ENCODE measurements at regions not wholly inside any gene's neighbourhood (a gene's known extent, or its start where the extent isn't known, plus 50 kb on each side); places are given as distances from the start of the nearest gene placed in this dataset.

- H3K4me3 ChIP-seq (ENCODE audit: low read depth, low read length): no peak overlapping the region
- DNase-seq (ENCODE audit: low read depth): no peak
Observed at GRCh38 chr15:97023488-97023844, 693.0 kb downstream of the NR2F2 start.

GRCh38 chr15:97026781-97027180 lies 696.3 kb downstream of the NR2F2 start:
- no peak for DNase-seq (ENCODE audit: low read depth)
- no peak overlapping the region for H3K4me3 ChIP-seq (ENCODE audit: low read depth, low read length)

- H3K4me3 ChIP-seq (ENCODE audit: low read depth, low read length): no peak overlapping the region
- DNase-seq (ENCODE audit: low read depth): no peak
Observed at GRCh38 chr15:97027772-97028171, 697.3 kb downstream of the NR2F2 start.

- no peak for DNase-seq (ENCODE audit: low read depth)
- no peak overlapping the region for H3K4me3 ChIP-seq (ENCODE audit: low read depth, low read length)
Observed at GRCh38 chr15:97030251-97030650, 699.8 kb downstream of the NR2F2 start.

GRCh38 chr15:97036301-97036700 lies 705.8 kb downstream of the NR2F2 start:
- DNase-seq (ENCODE audit: low read depth): no peak

GRCh38 chr15:97037080-97037479 lies 706.6 kb downstream of the NR2F2 start:
- DNase-seq (ENCODE audit: low read depth): no peak
- no peak overlapping the region for H3K4me3 ChIP-seq (ENCODE audit: low read depth, low read length)

More at GRCh38 chr15:97036301-97036700, 705.8 kb downstream of the NR2F2 start:
- H3K4me3 ChIP-seq (ENCODE audit: low read depth, low read length): no peak overlapping the region

GRCh38 chr15:97045666-97046421 lies 715.3 kb downstream of the NR2F2 start:
- DNase-seq (ENCODE audit: low read depth): no peak
- no peak overlapping the region for H3K4me3 ChIP-seq (ENCODE audit: low read depth, low read length)

- H3K4me3 ChIP-seq (ENCODE audit: low read depth, low read length): no peak overlapping the region
- no peak for DNase-seq (ENCODE audit: low read depth)
Observed at GRCh38 chr15:97052513-97052912, 722.0 kb downstream of the NR2F2 start.

- no peak for DNase-seq (ENCODE audit: low read depth)
- no peak overlapping the region for H3K4me3 ChIP-seq (ENCODE audit: low read depth, low read length)
Observed at GRCh38 chr15:97053635-97054034, 723.1 kb downstream of the NR2F2 start.

GRCh38 chr15:97057503-97057902 lies 727.0 kb downstream of the NR2F2 start:
- no peak for DNase-seq (ENCODE audit: low read depth)
- H3K4me3 ChIP-seq (ENCODE audit: low read depth, low read length): no peak overlapping the region

- no peak overlapping the region for H3K4me3 ChIP-seq (ENCODE audit: low read depth, low read length)
- DNase-seq (ENCODE audit: low read depth): no peak
Observed at GRCh38 chr15:97059281-97059680, 728.8 kb downstream of the NR2F2 start.

- DNase-seq (ENCODE audit: low read depth): no peak
- H3K4me3 ChIP-seq (ENCODE audit: low read depth, low read length): no peak overlapping the region
Observed at GRCh38 chr15:97061392-97061791, 730.9 kb downstream of the NR2F2 start.

GRCh38 chr15:97071668-97072067 lies 741.2 kb downstream of the NR2F2 start:
- H3K4me3 ChIP-seq (ENCODE audit: low read depth, low read length): no peak overlapping the region
- DNase-seq (ENCODE audit: low read depth): no peak

GRCh38 chr15:97072545-97072944 lies 742.0 kb downstream of the NR2F2 start:
- DNase-seq (ENCODE audit: low read depth): no peak

GRCh38 chr15:97076011-97076410 lies 745.5 kb downstream of the NR2F2 start:
- H3K4me3 ChIP-seq (ENCODE audit: low read depth, low read length): no peak overlapping the region
- DNase-seq (ENCODE audit: low read depth): no peak

More at GRCh38 chr15:97072545-97072944, 742.0 kb downstream of the NR2F2 start:
- no peak overlapping the region for H3K4me3 ChIP-seq (ENCODE audit: low read depth, low read length)

GRCh38 chr15:97077975-97078374 lies 747.5 kb downstream of the NR2F2 start:
- DNase-seq (ENCODE audit: low read depth): no peak
- no peak overlapping the region for H3K4me3 ChIP-seq (ENCODE audit: low read depth, low read length)

- no peak for DNase-seq (ENCODE audit: low read depth)
- no peak overlapping the region for H3K4me3 ChIP-seq (ENCODE audit: low read depth, low read length)
Observed at GRCh38 chr15:97078591-97078990, 748.1 kb downstream of the NR2F2 start.

GRCh38 chr15:97081666-97082226 lies 751.2 kb downstream of the NR2F2 start:
- H3K4me3 ChIP-seq (ENCODE audit: low read depth, low read length): no peak overlapping the region
- DNase-seq (ENCODE audit: low read depth): no peak

- no peak overlapping the region for H3K4me3 ChIP-seq (ENCODE audit: low read depth, low read length)
- DNase-seq (ENCODE audit: low read depth): no peak
Observed at GRCh38 chr15:97082830-97083229, 752.3 kb downstream of the NR2F2 start.

GRCh38 chr15:97084650-97085049 lies 754.1 kb downstream of the NR2F2 start:
- no peak for DNase-seq (ENCODE audit: low read depth)
- H3K4me3 ChIP-seq (ENCODE audit: low read depth, low read length): no peak overlapping the region

GRCh38 chr15:97085731-97086130 lies 755.2 kb downstream of the NR2F2 start:
- no peak for DNase-seq (ENCODE audit: low read depth)
- H3K4me3 ChIP-seq (ENCODE audit: low read depth, low read length): no peak overlapping the region

All from skeletal muscle cell (primary cell).